Epithelial cell of proximal tubule (primary cell): ENCODE measurements at regions not wholly inside any gene's neighbourhood (a gene's known extent, or its start where the extent isn't known, plus 50 kb on each side); places are given as distances from the start of the nearest gene placed in this dataset.

Source experiments
- DNase-seq: peaks from one replicate; pipeline ENCODE4 v3.0.0-alpha.2; 2011; ENCODE audit warnings: low read depth
- H3K4me3 ChIP-seq: 2 replicates; pipeline ENCODE4 v1.5.1; 2011; ENCODE audit warnings: low read depth, mild to moderate bottlenecking, low read length
- TF ChIP-seq, protein P1 (sequence below): conservative IDR thresholded peaks from 2 replicates; pipeline ENCODE4 v1.5.1; 2012; ENCODE audit warnings: low read depth, mild to moderate bottlenecking, low read length

DNA sequence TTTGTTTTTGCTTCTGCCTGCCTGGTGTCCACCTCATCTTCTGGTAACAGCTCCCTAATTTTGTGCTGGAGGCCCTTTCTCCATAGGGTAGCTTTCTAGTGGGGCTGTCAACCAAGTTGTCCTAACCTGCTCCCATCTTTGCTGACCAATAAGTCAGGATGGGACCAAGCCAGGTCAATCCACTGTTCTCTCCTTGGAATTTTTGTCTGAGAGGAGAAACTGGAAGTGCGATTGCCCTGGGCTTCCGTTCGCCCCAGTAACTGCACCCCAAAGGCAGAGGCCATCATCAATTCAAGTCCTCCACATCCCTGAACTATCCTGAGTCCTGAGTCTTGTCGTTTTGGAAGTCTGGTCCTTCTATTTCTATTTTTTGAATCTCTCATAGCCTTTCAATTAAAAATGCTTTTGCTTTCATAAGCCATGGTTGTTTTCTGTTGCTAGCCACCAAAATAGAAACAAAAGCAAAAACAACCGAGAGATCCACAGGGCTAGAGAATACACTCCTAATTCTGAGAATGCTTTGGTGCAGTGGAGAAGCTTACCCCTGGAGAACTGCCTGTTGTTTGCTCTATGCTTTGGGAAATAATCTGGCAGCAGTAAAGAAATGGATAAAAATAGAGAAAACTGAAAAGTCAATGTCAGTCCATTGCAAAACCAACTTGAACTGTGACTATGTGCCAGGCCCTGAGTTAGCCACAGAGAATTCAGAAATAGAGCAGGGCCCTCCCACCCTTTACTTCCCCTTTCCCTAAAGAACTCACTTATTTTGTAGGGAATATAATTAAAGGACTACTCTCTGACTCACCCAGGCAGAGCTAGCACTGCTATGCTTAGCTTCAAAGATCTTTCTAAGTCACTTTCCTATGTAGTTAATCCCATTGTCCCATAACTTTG, 368.1 kb downstream of the CXCL12 start:
- H3K4me3 ChIP-seq: no peak overlapping the region
- TF ChIP-seq, protein P1, sequence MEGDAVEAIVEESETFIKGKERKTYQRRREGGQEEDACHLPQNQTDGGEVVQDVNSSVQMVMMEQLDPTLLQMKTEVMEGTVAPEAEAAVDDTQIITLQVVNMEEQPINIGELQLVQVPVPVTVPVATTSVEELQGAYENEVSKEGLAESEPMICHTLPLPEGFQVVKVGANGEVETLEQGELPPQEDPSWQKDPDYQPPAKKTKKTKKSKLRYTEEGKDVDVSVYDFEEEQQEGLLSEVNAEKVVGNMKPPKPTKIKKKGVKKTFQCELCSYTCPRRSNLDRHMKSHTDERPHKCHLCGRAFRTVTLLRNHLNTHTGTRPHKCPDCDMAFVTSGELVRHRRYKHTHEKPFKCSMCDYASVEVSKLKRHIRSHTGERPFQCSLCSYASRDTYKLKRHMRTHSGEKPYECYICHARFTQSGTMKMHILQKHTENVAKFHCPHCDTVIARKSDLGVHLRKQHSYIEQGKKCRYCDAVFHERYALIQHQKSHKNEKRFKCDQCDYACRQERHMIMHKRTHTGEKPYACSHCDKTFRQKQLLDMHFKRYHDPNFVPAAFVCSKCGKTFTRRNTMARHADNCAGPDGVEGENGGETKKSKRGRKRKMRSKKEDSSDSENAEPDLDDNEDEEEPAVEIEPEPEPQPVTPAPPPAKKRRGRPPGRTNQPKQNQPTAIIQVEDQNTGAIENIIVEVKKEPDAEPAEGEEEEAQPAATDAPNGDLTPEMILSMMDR: no peak
- DNase-seq: no peak

DNA sequence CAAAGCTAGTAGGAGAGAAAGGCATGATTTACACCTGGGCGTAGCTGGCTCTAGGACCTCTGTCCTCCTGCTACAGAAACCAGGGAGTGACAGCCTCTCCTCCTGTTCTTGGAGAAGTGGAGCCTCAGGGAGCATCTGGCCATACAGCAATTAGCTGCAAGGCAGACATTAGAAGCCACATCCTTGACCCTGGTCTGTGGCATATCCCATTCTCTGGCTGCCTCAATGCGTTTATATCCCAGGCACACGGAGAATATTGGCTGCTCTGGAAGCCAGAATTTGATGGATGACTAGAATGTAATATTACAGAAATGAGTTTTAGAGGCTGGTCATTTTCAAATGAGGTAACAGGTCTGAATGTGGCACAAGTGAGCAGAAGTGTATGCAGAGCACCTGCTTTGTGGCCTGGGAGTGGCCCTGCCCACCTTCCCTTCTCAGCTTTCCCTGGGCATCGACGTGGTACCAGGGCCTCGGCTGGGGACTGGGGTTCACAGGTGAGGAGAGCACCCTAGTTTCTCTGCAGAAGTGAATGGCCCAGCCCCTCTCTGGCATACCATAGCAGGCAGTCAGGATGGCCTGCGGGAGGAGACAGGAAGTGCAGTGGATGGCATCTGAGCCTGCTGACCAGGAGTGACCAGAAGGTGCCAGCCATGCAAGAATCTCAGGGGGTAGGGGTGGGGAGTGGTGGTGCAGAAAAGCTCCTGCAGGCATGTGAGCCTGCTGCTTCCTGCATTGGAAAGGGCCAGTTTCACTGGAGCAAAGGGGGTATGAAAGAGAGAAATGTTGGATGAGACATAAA, 367.2 kb upstream of the ZNF32 start:
- no peak overlapping the region for H3K4me3 ChIP-seq
- TF ChIP-seq, protein P1: no peak
- DNase-seq: no peak

DNA sequence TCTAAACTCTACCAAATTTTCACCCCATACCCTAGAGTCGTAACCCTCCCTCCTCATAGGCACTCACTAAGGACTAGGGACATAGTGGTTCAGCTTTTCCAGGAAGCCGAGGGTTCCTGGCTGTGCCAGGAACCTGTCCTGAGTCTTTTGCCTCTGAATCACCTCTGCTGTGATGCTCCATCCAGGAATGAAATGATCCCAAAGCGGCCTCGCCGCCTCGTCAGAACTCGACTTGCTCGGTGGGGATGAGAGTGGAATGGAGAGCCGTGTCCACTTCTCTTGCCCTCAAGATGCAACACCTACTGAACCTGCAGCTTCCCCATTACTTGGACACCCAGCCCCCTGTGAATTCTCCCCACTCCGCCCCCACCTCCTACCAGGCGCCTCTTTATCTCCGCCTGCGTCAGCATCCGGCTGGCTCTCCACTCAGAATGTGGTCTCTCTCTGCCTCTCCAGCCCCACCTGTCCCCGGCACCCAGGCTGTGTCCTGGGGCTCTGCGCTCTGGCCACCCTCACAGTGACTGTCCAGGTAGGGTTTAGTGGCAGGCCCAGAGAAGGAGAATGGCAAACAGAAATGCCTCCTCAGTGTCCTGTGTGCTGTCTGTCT, 366.1 kb upstream of the ZNF32 start:
- no peak overlapping the region for H3K4me3 ChIP-seq
- TF ChIP-seq, protein P1: no peak
- DNase-seq: no peak

DNA sequence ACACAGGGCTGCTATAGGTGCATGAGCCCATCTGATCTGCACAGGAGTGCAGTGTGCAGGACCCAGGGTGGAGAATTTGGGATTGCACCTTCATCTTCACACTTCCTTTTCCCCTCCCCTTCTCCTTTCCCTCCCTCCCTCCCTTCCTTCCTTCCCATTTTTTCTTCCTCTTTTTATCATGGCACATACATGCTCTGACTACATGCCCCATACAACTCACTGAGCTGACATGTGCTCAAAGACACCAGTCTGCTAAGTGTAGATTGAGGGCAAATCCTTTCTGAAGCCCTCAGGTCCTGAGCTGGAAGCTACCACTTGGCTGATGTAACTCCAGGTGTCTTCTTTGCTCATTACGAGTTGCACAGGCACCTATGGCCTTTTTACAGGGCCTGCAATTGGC, 365.3 kb upstream of the ZNF32 start:
- H3K4me3 ChIP-seq: no peak overlapping the region
- DNase-seq: no peak
- TF ChIP-seq, protein P1: no peak

DNA sequence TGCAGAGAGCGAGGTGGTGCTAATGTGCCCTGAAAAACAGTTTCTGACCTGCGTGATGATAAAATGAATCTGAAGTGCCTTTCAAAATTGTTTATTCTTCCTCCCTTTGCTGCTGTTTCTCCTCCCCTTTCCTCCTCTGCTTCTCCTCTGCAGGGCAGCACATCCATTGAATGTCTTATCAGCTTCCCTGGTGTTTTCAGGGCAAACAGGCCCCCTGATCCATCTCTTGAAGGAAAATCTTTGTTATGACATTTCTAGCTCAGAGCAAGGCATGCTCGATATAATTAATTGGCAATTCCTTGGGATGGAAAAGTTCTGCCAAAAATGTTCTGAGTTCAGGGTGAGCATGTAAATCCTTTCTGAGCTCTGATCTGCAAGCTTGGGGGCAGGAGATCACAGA, 364.2 kb upstream of the ZNF32 start:
- TF ChIP-seq, protein P1: no peak
- H3K4me3 ChIP-seq: no peak overlapping the region
- no peak for DNase-seq

DNA sequence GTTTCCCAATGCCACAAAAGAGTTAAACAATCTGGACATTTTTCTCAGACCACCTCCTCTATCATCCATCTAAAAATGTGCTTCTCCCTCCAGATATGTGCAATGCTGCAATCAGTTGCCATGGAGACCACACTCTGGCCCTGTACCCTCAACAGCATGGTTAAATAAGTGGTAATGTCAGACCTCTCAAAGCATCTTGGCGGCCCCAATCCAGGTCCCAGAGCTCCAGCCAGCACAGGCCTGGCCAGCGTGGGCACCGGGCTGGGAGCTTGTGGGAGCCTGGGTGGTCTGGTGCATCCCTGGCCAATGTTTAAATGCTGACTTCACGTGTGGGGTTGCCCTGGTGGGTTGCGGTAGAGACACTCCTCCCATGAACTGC, 362.9 kb upstream of the ZNF32 start:
- no peak overlapping the region for H3K4me3 ChIP-seq
- DNase-seq: no peak
- TF ChIP-seq, protein P1: no peak
